Inflammatory macrophage treated with lipopolysaccharide for 4 hours (primary cell): ENCODE measurements at regions not wholly inside any gene's neighbourhood (a gene's known extent, or its start where the extent isn't known, plus 50 kb on each side); places are given as distances from the start of the nearest gene placed in this dataset.

ENCODE experiments used
- DNase-seq: peaks from one replicate; pipeline ENCODE4 v3.0.0-alpha.2; 2020

DNA sequence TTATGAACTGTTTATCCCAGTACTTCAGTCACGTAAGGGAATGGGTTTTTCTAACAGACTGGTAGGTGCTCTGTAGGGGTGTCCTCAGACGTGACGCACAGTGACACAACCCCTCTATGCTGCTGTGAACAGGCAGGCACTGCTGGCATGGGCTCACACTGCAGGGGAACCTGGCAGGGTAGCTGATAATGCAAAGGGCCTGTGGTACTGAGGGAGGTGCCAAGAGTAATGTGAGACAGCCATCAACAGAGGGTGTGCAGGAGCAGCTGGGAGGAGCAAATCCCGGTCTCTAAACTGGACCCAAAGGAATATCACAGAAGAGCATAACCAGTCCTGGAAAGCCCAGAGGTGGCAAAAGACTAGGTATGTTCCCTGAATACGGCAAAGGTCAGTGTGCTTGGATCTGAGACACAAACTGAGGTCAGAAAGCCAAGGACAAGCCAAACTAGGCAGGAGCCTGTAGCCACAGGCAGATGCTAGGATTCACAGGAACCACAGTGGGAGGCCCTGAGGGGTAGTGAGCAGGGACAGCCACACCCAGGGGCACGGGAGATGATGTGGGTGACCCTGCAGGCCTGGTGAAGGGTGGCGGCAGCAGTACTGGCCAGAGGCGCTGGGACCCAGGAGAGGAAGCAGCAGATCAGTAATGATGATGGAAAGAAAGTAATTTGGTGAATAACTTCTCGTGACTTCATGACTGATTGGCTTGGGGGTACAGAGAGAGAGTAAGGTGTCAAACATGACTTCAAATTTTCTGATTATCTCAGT, 248.1 kb upstream of the CHRNA7 start:
- DNase-seq, result no peak

DNA sequence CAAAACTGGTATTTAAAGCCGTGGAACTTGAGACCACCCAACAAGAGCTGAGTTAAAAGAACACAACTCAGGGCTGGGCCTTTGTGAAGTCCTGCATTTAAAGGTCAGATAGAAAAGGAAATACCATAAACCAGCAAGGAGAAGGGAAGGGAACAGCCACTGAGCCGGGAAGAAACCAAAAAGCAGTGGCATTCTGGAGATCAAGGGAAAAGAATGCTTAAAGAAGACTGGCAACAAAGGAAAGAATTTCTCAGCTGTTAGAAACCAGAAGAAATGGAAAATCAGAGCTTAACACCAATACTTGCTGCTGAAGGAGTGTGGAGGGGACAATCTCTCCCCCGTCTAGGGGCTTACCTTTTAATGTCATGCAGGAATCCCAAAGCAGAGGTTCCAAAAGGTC, 247.4 kb upstream of the CHRNA7 start:
- no peak for DNase-seq

DNA sequence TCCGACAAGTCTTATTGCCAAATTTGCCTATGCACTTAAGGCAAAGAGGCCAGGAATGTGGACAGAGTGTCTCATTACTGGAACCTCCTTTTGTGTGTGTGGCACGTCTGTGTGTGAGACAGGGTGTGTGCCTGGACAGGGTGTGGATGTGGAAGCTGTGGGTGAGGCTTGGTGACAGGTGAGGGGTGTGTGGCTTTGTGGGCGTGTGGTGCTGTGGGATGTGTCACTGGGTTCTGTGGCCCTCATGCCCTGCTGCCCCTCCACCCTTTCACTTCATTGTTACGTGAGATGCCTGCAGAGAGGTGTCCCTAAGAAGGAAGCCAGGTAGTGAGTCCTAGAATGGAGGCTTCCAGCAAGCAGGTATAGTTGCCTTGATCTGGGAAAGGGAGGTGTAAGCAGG, 244.0 kb upstream of the CHRNA7 start:
- no peak for DNase-seq

DNA sequence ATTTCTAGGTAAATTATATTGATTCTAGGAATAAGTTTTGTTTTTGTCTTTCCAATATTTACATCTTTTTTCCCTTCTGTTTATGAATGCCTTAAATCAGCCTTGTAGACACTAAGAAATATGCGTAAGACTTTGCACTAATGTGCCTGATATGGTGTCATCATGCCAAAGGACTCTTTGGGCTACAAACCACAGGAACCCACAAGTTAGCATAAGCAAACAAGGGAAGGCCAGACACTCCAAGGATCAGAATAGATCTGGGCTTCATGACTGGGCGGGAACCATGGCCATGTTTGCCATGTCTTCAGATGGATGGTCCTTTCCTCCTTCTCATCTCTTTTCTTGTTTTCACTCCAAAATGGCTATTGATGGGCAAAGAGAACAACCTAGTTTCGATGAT, 242.2 kb upstream of the CHRNA7 start:
- DNase-seq, result no peak

DNA sequence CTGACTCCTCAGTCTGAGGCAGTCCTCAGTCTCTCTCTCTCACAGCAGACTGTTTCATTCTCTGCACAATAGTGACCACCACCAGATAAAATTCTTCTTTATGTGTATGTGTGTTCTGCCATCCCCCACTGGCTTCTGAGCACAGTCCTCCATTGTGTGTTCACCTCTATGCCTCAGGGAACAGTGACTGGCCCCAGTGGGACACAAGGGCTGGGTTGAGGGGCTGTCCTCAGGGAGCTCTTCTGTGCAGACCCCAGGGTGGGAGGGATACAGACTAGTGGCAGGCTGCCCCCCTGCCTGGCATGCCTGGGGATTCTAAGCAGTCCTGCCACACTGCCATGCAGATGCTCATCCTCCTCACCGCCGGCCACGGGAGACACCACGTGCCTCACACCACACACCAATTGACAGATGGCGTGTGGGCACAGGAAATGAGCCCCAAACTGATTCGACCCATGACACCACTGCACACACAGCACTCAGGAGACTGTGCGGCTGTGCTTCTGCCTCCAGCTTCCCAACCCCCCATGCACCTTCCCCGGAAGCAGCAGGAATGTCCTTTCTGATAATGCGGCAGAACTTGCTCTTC, 237.6 kb upstream of the CHRNA7 start:
- DNase-seq, result no peak

DNA sequence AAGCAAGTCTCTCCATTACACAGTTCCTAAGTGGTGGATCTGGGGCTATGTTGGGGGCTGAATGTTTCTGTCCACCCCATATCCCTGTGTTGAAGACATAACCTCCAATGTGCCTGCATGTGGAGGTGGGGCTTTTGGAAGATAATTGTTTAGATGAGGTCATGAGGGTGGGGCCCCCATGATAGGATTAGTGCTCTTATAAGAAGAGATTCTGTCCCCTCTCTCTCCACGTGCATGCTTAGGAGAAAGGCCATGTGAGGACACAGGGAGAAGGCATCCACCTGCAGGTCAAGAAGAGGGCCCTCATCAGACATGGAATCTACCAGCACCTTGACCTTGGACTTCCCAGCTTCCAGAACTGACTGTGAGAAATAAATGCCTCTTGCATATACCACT, 231.0 kb upstream of the CHRNA7 start:
- no peak for DNase-seq

DNA sequence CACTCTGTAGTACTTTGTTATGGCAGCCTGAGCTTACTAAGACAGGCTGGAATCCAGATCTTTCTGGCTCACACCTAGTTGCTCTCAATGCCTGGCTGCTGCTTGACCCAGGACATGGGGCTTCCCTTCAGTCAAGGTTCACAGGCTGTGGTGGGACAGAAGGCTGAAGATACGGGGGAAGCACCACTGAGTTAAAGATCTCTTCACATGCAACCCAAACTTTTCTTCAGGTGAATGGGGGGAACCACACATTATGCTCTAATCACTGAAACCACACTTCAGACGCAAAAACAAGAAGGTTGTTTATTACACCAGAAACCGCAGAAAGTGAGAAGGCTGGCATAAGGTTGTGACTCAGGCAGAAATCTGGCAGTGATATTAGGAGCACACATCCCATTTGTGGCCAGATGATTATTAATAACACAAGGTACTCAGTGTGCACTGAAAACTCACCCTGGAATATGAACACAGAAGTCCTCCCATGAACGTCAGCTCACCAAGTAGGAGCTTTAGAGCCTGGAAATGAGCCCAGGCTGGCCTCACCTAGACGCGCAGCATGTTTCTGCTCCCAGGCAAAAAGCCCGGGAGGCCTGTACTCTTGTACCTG, 230.5 kb upstream of the CHRNA7 start:
- DNase-seq, result no peak

DNA sequence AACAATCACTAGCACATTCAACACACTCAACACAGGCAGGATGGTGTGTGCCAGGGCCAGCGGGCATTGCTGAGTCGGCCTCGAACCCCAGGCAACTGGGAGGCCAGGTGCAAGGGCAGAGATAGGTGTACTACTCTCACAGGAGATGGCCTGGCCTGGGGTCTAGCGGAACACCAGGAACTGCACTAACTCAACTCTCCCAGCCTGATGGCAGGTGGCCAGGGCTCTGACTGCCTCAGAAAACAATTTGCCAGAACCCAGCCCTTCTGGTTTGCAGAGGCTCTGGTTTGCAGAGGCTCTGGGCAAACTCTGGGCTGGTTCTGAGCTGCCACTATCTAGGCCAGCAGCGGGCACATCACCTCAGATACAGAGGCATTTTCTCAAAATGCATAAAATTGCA, 229.2 kb upstream of the CHRNA7 start:
- no peak for DNase-seq

DNA sequence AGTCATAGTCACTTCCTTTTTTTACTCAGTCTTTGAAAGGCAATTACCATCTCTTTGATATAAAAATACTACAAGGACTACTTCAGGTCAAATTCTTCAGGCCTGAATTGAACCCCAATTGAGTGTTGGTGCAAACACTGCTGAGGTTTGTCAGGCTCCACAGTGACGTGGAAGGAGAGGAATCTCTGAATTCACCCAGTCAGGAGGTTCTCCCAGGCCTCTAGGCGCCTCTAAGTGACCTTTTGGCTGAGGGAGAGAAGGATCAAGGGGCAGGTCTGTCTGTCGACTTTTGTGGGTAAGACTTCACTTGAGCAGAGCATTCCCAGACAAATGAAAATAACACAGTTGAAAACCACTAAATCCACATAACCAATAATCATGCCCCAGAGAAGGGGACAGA, 227.6 kb upstream of the CHRNA7 start:
- DNase-seq, result no peak

DNA sequence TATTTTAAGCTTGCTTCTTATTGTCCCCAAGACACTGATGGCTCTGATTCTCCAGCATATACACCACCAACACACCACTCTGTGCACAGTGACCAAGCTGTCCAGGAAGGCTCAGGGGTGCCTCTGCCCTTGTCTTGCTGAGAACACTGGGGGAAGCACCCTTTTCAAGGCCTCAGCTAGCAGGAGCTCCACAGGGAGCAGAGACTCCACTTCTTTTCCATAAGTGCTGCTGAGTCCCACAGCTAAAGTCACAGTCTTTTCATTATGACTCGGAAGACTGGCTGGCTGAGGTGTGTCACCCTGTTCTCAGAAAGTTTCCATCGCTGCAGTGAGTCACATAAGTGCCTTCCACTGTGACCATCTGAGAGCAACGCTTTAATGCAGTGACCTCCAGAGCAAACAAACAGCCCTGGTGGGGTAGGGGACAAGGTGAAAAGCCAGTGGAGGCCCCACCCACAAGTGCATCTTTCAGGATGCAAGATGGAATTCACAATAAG, 226.9 kb upstream of the CHRNA7 start:
- DNase-seq, result no peak

DNA sequence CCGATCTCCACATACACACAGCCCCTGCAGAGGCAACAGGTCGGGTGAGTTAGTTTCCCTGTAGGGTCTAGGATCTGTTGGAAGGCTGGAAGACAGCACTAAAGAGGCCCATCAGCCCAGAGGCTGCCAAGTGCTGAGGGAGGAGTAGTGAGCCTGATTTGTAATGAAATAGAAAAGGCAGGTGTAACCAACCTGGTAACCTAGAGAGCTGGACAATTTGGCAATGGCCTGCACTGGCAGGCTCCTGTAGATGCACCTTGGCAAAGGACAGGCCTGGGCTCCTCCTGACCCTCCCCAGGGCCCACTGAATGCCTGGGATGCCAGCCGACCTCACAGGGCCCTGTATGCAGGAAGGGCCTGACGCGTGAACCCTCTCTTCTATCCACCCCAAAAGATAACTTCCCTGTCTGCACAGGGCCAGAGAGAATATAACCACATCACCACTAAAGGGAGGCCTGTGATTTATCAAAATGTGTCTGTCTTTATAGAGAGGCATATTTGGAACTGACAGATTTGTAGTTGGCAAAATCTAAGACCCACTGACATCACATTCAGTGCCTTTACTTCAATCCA, 225.1 kb upstream of the CHRNA7 start:
- no peak for DNase-seq

DNA sequence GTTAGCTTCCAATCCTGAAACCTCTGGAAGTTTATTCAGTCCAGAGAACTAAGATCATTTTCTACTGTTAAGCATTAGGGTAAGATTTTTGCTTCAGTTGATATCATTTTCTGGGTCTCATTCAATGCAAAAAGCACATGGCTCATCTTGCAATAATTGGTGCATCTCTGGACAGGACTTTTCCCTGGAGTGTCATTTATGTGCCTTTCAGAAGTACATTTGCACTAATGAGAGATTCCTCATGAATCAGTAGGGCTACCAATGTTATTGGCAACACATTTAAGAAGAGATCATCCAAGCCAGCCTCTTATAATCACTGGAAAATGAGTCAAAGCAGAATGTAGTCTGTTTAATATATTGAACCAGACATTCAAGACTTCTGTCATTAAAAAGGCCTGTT, 224.2 kb upstream of the CHRNA7 start:
- no peak for DNase-seq

DNA sequence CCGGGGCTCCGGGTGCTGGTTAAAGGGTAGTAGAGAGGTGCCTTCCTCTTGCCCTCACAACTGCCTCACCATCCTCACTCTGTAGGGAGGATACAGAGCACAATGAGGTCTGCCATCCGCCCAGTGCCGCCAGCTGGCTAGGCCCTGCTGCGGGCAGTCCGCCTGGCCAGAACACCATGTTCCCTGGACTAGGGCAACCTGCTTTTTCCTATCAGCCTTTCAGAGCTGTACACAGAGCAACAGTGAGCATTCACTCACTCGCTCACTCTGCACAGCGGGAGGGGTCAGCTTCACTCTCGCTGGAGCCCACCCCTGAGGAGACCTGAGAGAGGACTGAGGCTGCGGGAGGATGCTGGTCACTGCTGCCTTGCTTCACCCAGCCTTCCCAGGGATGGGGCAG, 218.7 kb upstream of the CHRNA7 start:
- DNase-seq, result no peak

DNA sequence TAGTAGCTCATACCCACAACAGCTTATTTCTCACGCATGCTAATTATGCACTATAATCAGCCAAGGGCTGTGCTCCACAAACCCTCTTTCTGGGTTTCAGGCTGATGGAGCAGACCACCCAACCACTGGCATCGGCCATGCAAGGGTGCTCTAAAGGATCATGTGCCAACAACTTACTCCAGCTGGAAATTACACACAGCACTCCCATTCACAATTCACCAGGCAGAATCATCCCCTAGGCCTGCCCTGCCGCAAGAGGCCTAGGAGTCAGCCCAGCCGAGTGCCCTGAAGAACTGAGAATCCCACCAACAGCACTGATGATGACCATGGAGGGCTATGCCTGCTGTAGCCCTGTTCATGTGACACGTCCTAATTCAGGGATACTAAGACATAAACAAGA, 216.2 kb upstream of the CHRNA7 start:
- no peak for DNase-seq

DNA sequence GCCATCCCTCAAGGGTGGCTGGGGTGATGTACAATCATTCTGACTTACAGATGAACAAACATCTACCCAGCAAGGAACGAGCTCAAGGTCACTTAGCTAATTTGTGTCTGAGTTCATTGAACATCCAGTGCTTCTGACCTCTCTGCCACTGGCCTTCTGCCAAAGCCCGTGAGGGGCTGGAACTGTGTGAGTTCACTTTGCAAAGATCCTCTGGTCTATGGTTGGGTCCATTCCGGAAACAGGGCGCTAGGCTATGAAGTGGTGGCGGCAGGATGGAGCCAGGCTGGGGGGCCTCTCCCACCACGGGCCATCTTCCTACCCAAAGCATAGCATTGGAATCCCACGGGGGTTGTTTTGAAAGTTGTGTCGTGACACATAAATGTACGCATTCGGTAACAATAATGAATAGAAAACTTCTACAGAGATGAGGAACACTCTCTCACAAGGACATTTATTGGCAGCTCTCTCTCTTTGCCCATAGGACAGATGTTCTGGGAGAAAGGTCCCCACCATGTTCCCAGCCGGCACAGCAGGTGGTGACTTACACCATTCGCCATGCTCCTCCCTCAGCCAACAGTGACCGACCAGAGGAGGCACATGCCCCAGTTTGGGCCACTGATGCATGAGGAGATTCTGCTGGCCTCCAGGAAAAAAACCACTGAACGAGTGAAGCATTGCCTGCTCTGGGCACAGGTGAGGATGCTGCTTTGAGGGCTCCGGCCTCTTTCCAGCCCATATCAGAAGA, 214.7 kb upstream of the CHRNA7 start:
- DNase-seq, result no peak

DNA sequence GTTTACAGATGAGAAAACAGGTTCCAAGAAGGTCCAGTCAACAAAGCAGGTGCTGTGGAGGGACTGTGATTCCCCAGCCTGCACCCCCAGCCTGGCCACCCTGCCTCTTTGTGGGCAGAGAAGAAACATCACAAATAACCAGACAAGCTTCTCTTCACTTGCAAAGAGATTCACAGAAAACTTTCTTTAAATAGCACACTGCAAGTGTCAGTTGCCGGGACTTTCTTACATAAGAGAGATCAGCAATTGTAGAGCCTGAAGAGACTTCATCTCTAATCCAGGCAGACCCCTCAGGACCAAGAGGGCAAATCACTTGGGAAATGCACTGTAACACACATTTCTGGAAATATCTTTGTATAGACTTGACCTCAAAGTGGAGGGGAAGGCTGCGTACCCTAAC, 207.9 kb upstream of the CHRNA7 start:
- no peak for DNase-seq

DNA sequence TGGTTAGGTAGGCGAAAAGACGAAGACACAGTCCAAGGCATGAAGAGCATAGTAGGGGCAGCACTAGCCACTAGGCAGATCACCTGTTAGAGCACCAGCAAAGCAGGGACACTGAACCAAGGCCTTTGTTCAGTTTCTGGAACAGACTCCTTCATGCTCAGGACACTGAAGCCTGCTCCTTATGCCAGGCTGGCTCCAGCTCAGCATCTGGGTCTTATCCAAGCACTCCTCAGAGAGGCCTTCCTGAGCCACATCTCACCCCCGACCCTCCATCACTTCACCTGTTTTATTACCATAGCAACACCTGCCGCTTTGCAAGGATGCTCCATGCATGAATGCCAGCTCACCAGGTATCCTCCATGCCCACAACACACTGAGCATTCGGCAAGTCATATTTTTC, 206.3 kb upstream of the CHRNA7 start:
- DNase-seq, result no peak

DNA sequence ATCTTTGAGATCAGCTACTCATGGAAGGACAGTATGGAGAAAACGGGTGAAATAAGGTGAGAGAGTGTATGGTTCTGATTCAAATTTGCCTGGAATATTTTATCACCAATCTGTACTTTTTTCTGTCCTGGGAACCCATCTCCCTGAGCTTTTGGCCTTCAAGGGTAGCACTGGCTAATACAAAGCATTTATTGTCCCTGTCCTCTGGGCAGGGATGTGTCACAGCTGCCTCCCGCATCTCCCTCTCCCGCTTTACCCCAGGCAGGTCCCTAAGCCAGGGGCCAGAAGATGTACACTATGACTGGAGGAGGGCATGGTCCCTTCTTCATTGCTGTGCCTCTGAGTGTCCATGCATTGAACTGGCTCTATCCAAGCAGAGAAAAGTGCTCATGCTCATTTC, 201.7 kb upstream of the CHRNA7 start:
- DNase-seq, result no peak

DNA sequence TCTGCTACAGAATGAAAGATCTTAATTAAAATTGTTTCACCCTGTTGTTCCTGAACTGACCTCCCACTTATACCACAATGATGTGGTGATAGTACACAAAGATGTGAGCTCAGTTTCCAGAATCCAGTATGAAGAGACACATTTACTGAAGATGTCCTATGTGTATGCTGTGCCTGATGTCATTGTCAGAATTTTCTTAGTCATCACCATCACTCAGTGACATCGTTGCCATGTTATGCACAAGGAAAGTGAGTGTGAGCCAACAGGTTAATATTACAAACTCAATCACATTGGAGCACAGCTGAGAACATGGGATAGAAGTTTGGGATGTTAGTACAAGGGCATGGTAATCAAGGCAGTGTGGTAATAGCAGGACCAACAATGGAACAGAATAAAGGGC, 199.7 kb upstream of the CHRNA7 start:
- DNase-seq, result no peak

DNA sequence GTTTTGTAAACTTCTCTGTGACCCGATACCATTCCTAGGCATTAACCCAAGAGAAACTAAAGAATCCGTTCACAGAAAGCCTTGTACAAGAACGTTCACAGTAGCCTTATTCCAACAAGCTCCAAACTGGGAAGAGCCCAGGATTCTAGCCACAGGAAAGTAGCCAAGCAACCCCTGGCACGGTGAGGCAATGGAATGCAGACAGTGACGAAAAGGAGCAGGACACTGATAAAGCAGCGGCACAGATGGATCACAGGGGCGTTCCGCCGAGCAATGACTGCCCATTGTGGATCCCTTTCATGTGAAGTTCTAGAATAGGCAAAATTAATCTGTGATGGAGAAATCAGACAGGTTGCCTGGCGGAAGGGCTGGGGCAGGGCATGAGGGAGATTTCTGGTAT, 198.7 kb upstream of the CHRNA7 start:
- no peak for DNase-seq

DNA sequence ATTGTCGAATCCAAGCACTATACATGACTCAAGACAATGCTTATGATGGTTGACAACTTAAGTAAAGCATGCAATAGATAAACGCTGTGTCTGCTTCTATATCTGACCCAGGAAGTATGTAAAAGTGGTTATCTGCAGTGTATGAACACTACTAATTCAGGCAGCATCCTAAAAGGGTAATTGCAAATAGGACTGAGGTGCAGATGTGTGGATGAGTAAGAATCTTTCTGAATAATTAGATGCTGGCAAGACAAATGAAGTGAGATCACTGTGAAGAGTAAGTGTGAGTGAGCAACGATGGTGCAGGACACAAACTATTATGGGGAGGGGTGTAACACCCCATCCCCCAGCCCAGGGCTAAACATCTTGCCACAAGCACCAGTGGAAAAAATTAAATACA, 195.7 kb upstream of the CHRNA7 start:
- no peak for DNase-seq

DNA sequence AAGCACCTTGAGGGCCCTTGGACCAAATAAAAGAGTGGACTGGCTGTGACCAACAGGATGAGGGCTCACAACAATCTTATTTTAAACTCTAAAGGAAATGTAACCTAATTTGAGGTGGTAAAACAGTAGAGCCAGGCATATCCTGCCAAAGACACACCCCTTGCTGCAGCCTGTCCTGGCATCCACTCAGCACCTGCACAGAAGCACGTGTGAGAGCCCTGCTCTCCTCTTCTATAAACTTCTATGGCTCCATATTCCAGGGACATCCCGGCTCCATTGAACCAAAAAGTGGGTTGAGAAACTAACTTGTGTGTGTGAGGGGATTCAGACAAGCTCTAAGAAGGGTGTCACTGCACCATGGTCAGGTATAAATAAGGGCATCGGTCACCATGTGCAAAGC, 190.9 kb upstream of the CHRNA7 start:
- DNase-seq, result no peak

DNA sequence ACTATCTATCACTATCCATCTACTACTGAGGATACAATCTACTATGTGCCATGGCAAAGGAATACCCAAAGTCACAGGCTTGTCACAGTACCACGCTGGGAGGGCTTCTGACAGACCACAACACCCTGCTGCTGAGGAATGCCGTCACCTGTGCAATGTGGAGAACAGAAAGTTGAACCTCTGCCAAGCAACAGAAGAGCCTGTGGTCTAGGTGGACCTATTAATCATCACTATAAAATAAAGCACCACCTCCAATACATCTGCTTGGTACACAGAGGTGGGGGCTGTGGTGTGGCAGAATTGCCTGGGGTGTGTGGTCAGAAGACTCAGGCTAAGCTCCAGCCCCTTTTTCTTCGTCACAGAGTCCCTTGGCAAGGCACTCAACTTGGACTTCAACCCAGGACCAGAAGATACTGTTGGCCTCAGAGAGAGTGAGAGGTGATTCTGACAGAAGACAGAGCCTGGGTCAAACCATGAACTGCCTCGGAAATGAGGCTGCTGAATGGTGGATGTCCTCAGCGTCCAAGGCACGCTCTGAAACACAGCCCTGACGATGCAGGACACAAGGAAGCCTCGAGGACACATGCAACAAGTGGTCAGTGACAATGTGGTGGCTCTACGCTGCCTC, 189.4 kb upstream of the CHRNA7 start:
- no peak for DNase-seq
